Peyer's patch (tissue), 4 donors: ENCODE measurements at regions not wholly inside any gene's neighbourhood (a gene's known extent, or its start where the extent isn't known, plus 50 kb on each side); places are given as distances from the start of the nearest gene placed in this dataset.
"Not testable (repeated sequence)": the region's sequence is repeated elsewhere in the genome, so short reads cannot be mapped to it uniquely, and the experiment has no call there.

ENCODE experiments used
- DNase-seq, 3 donors: peaks; one replicate each; pipeline ENCODE4 v3.0.0-alpha.2; 2017 to 2019
- H3K27ac ChIP-seq, 4 donors: fragments of 200-600 bp; sonication (generic); one replicate each; pipeline ENCODE4 v1.5.1; 2016 to 2019
- H3K27me3 ChIP-seq, 2 donors: fragments of 200-600 bp; sonication (generic); one replicate each; pipeline ENCODE4 v1.5.1; 2019
- H3K36me3 ChIP-seq, 3 donors: fragments of 200-600 bp; sonication (generic); one replicate each; pipeline ENCODE4 v1.5.1; 2016 to 2019
- H3K4me1 ChIP-seq, 4 donors: fragments of 200-600 bp; sonication (generic); one replicate each; pipeline ENCODE4 v1.5.1; 2016 to 2019
- H3K4me3 ChIP-seq, 4 donors: fragments of 200-600 bp; sonication (generic); 1 replicate in 3 of 4; 2 replicates in 1 of 4; pipeline ENCODE4 v1.5.1; 2016 to 2019; ENCODE audit warnings: mild to moderate bottlenecking in 1 of 4
- H3K9me3 ChIP-seq, 4 donors: fragments of 200-600 bp; sonication (generic); one replicate each; pipeline ENCODE4 v1.5.1; 2016 to 2019; ENCODE audit warnings: mild to moderate bottlenecking in 1 of 4
- POLR2A ChIP-seq, 2 donors: fragments of 450-650 bp; IDR thresholded peaks; one replicate each; pipeline ENCODE4 v1.5.1; 2017; ENCODE audit warnings: antibody characterized with exemption in 2 of 2, mild to moderate bottlenecking in 2 of 2, moderate library complexity in 2 of 2
- TF ChIP-seq, protein P1 (sequence below), 6 experiments: fragments of 450-650 bp in 4 of 6; fragments of 200-600 bp in 2 of 6; sonication (generic) in 1 of 6; IDR thresholded peaks; one replicate each; pipeline ENCODE4 v1.5.1; 2017 to 2019; ENCODE audit warnings: antibody characterized with exemption in 6 of 6, mild to moderate bottlenecking in 3 of 6, moderate library complexity in 1 of 6

DNA sequence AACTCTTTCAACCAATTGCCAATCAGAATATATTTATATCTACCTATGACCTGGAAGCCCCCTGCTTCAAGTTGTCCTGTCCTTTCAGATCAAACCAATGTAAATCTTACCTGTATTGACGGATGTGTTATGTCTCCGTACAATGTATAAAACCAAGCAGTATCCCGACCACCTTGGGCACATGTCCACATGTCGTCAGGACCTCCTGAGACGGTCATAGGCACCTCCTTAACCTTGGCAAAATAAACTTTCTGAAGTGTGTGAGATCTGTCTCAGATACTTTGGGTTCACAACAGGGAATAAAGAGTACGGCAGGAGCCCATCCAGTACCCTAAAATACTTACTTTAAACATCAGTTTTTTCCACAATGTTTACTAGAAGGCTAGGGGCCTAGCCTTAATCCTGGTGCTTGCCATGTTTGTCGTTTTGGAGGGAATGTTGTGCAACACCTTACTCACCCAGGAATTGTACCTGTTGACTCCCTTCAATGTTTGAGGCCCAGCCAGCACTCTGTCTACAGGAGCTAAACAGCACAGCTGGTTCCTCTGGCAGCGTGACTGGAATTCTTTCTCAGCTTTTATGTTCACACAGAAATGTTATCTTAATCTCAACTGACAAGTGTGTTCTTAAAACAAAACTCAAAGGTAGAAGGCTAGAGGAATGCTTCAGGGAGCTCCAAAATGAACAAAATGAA lies 90.8 kb upstream of the USP25 start:
- DNase-seq = no peak
- Histone ChIP-seq H3K9me3 (no peaks in the 10 kb centered on the region), H3K4me1 (no peaks in the 10 kb centered on the region), H3K27ac (no peak overlapping the region), H3K27me3 (no peaks in the 10 kb centered on the region), H3K36me3 (no peaks in the 10 kb centered on the region), H3K4me3 (no peak overlapping the region)
- TF ChIP-seq, protein P1, sequence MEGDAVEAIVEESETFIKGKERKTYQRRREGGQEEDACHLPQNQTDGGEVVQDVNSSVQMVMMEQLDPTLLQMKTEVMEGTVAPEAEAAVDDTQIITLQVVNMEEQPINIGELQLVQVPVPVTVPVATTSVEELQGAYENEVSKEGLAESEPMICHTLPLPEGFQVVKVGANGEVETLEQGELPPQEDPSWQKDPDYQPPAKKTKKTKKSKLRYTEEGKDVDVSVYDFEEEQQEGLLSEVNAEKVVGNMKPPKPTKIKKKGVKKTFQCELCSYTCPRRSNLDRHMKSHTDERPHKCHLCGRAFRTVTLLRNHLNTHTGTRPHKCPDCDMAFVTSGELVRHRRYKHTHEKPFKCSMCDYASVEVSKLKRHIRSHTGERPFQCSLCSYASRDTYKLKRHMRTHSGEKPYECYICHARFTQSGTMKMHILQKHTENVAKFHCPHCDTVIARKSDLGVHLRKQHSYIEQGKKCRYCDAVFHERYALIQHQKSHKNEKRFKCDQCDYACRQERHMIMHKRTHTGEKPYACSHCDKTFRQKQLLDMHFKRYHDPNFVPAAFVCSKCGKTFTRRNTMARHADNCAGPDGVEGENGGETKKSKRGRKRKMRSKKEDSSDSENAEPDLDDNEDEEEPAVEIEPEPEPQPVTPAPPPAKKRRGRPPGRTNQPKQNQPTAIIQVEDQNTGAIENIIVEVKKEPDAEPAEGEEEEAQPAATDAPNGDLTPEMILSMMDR (IDR thresholded peaks at IDR 0.05) = no peak
- no peak for TF ChIP-seq POLR2A (IDR thresholded peaks at IDR 0.05)

DNA sequence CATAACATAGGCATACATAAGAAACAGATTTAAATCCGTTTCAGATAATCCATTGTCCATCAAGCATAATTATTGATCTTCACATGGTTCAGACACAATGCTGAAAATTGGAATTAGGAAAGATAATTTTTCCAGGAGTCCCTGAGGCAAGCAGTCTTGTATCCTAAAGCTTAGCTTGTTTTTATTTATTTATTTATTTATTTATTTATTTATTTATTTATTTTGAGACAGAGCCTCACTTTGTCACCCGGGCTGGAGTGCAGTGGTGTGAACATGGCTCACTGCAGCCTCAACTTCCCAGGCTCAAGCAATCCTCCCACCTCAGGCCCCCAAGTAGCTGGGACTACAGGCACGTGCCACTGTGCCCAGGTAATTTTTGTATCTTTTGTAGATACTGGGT lies 89.7 kb upstream of the USP25 start:
- H3K36me3 ChIP-seq, H3K4me3 ChIP-seq, DNase-seq, H3K27ac ChIP-seq, H3K4me1 ChIP-seq, H3K27me3 ChIP-seq, H3K9me3 ChIP-seq: not testable (repeated sequence)

DNA sequence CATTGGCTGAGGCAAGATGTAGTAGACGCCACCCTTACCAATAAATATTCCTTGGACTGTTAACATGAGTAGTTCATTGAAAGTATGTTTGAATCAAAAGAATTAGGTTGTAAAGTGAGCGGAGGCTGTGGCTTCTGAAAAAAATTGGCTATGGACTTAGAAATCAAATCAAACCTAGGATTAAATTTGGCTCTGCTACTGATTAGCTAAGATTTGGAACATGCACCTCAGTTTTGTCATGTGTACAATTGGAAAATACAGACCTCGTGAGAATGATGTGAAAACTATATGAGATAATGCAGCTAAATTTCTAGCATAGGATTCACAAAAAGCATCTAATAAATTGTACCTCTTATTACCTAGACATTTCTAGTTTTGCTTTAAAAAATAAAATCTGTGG lies 85.3 kb upstream of the USP25 start:
- Histone ChIP-seq H3K36me3 (no peaks in the 10 kb centered on the region), H3K9me3 (no peaks in the 10 kb centered on the region), H3K27me3 (no peaks in the 10 kb centered on the region), H3K4me3 (no peak overlapping the region), H3K27ac (no peak overlapping the region), H3K4me1 (no peaks in the 10 kb centered on the region)
- DNase-seq = no peak
- TF ChIP-seq POLR2A (IDR thresholded peaks at IDR 0.05) = no peak
- TF ChIP-seq, protein P1 (IDR thresholded peaks at IDR 0.05) = no peak

DNA sequence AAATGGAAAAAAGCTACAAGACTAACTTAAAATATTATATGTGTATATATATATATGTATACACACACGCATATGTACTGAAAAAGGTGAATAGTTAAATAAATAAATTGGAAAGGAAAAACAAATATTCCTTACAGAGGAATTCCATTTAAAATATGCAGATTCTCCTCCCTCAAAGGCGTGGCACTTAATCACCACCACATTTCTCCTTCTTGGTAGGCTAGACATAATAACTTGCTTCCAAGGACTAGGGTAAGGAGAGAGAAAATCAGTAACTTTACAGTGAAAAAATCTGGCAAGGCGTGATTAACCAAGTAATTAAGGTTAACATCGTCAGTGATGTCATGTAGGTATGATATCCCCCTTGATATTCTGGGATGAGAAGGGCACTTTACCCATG lies 84.0 kb upstream of the USP25 start:
- no peaks in the 10 kb centered on the region for H3K27me3 ChIP-seq
- H3K4me3 ChIP-seq = no peak overlapping the region
- no peaks in the 10 kb centered on the region for H3K4me1 ChIP-seq
- no peaks in the 10 kb centered on the region for H3K9me3 ChIP-seq
- no peak for DNase-seq
- no peaks in the 10 kb centered on the region for H3K36me3 ChIP-seq
- TF ChIP-seq, protein P1 (IDR thresholded peaks at IDR 0.05) = no peak
- no peak for TF ChIP-seq POLR2A (IDR thresholded peaks at IDR 0.05)
- no peak overlapping the region for H3K27ac ChIP-seq

DNA sequence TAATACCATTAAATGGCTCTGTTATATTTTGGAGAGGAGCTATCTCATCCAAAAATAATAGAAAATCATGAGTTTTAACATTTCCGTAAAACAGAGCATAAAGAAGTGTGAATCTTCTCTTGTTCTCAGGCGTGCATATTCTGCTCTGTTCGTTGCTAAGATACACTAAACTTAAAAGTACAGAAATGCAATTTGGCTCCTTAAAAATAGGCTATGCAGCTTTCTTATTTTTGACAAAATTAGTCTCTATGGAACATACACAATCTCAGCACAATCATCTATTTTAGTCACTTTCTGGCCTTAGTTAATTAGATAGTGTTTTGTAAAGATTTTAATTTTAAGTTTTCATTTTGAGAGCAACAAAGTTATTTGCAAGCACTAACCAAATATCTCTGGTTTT lies 79.0 kb upstream of the USP25 start:
- H3K4me1 ChIP-seq = no peaks in the 10 kb centered on the region
- no peak for DNase-seq
- H3K27ac ChIP-seq = no peak overlapping the region
- H3K9me3 ChIP-seq = no peaks in the 10 kb centered on the region
- no peaks in the 10 kb centered on the region for H3K27me3 ChIP-seq
- H3K4me3 ChIP-seq = no peak overlapping the region
- TF ChIP-seq POLR2A (IDR thresholded peaks at IDR 0.05) = no peak
- TF ChIP-seq, protein P1 (IDR thresholded peaks at IDR 0.05) = no peak
- no peaks in the 10 kb centered on the region for H3K36me3 ChIP-seq

DNA sequence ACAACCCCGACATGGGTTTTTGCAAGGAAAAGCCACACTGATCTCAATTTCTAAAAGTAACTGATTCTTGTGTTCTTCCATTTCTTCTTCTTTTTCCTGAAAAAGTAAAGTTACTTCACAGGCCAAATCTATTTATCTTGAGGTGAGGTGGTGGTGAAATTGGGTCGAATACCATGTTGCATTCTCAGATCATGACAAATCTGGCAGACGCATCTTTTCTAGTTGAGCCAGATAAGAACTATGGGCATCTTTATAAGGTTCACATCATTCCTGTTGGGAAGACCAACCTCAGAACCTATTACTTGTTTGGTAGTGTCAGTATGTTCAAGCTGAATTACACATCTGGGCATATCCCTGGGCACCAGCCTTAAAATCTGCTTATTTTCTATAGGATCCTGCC lies 78.6 kb upstream of the USP25 start:
- DNase-seq = no peak
- Histone ChIP-seq H3K4me1 (no peaks in the 10 kb centered on the region), H3K27me3 (no peaks in the 10 kb centered on the region), H3K9me3 (no peaks in the 10 kb centered on the region), H3K36me3 (no peaks in the 10 kb centered on the region), H3K4me3 (no peak overlapping the region), H3K27ac (no peak overlapping the region)
- TF ChIP-seq, protein P1 (IDR thresholded peaks at IDR 0.05) = no peak
- no peak for TF ChIP-seq POLR2A (IDR thresholded peaks at IDR 0.05)
